EH (cell line): ENCODE measurements at regions not wholly inside any gene's neighbourhood (a gene's known extent, or its start where the extent isn't known, plus 50 kb on each side); places are given as distances from the start of the nearest gene placed in this dataset.

Experiments
- DNase-seq: peaks from one replicate; pipeline ENCODE4 v3.0.0-alpha.2; 2015; ENCODE audit warnings: low read depth

DNA sequence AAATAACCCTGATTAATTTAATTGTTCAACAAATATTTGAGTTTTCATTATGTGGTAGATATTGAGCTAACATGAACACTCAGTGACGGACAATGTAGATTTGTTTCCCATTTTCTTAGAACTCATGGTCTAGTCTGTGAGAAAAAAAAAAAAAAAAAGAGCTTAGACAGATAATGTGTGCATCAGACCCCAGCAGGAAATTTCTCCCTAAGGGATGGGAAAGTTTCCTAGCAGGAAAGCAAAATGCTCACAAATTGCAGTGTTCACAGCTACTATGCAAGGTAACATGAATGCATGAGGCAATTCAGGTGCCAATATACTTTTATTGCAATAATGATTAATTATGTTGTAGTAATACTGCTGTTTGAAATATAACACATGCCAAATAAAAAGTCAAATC is 843.2 kb upstream of the SLIT2 start:
- DNase-seq, result no peak

DNA sequence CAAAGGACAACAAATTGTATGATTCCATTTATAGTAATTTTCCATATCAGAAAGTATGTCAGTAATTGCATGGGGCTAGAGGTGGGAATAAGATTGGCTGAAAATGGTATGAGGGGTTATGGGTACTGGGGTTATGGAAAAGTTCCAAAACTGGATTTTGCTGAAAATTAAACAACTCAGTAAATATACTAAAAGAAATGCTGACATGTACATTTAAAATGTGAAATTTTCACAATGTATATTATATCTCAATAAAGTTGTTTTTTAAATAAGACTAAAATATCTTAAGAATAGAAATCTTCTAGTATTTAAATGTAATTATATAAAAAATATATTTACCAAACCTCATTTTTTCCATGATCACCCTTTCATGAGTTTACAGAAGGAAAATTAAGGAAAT is 844.9 kb upstream of the SLIT2 start:
- DNase-seq, result no peak

DNA sequence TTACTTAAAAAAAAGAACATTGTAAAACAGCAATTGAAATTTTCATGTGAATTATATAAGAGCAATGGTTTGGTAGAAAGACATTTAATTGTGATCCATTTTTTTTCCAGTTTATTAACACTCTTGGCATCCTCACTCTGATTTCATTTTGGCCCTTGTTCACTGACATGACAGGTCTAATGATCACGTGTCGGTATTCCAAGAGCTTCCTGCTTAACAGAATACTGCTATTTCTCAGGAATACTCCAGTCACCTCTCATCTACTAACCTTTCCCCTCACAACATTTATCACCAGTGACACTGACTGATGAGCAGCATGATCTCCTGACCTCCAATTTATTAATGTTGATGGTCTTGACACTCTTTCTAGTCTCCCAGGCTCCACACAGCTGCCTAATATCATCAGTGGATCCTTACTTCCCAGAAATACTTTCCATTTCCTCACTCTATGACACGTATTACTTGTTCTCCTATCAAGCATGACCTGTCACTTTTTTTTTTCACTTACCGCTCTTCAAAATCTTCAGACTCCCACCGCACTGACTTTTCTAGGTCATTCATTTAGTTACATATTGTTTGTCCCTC is 847.8 kb upstream of the SLIT2 start:
- DNase-seq, result no peak

- peak; percentile 31 for DNase-seq
These were observed 849.1 kb upstream of the SLIT2 start for GRCh38 chr4:19402581-19403065.

DNA sequence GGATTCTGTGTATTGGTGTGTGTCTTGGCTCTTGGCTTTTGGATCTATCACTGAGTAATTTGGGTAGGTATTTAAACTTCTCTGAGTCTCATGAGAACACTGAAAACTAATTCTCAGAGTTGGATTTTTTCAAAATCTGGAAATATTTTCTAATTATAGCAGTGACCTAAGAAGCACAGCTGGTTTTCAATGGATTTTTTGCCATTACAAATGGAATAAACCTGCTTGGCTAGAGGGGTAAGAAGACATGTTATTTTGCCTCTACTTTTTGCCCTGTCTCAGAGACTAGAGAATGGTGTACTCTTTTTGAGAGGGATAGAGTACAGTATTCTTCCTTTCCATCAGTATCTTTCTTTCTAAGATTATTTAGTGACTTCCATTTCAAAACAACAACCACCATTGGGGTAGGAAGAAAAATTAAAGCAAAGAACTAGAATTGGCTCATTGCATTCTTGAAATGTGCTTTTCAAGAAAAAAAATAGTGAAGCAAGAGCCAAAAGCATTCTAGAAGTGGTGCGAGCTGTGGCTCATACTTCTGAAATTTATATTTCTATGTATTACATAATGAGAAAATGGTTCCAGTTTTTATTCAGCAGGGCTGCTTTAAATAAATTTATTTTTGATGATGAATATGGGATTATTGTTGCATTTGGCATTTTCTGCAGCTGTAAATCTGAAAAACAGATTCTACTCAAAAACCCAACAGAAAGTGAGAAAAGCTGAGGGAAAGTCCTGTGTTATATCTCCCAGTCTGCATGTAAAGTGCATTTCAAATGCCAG is 850.2 kb upstream of the SLIT2 start:
- DNase-seq, result no peak

GRCh38 chr4:19400820-19401219 is 850.9 kb upstream of the SLIT2 start:
- DNase-seq, result peak; percentile 11

- DNase-seq, result peak; percentile 83
These were observed 852.7 kb upstream of the SLIT2 start for GRCh38 chr4:19399001-19399400.

- peak; percentile 70 for DNase-seq
These were observed 864.9 kb upstream of the SLIT2 start for GRCh38 chr4:19386786-19387185.

DNA sequence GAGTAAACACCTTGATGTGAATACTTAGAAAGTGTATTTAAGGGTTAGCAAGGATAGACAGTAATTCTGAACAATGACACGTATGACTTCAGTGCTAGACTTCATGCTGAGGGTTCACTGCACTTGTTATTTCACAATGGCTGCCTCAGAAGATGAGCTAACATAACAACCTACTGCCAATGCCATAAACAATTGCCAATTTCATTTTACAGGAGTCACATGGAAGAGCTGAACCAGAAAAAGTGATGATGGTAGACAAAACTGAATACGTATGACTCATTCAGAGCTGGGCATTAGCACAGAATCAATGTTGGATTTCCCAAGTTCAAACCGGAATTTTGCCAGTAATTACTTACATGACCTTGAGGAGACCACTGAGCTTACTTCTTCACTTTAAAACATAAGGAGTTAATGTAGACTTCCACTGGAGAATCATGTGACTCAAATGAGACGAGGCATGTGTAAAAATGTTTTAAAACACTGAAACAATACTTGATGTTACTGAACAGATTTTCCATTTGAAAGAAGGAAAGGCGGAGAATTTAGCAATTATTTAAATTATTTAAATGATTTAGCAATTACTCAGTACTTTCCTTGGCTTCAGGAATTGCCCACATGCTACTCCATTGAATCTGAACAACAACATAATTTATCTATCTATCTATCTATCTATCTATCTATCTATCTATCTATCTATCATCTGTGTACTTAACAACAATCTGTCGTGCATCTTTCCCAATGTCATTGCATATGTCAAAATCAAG is 868.5 kb upstream of the SLIT2 start:
- DNase-seq, result peak; percentile 25

DNA sequence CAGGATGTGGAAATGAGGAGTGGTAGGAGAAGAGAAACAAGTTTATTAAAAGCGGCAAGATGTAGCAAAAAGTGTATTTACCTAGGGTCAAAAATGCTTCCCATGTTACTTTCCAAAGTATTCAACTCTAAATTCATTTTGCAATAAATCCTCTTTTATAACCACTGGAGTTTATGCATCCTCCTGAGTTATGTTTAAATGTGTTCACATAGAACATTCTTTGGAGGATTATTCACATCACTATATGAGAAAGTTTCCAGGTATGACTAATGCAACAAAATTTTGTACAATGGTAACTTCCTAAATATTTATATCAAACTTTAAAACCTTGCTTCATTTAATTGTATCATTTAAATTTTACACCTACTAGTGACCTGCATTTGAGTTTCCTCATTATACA is 870.6 kb upstream of the SLIT2 start:
- peak; percentile 79 for DNase-seq

GRCh38 chr4:19380600-19380999 is 871.1 kb upstream of the SLIT2 start:
- peak; percentile 44 for DNase-seq

GRCh38 chr4:19379191-19379708 is 872.5 kb upstream of the SLIT2 start:
- peak; percentile 13 for DNase-seq

DNA sequence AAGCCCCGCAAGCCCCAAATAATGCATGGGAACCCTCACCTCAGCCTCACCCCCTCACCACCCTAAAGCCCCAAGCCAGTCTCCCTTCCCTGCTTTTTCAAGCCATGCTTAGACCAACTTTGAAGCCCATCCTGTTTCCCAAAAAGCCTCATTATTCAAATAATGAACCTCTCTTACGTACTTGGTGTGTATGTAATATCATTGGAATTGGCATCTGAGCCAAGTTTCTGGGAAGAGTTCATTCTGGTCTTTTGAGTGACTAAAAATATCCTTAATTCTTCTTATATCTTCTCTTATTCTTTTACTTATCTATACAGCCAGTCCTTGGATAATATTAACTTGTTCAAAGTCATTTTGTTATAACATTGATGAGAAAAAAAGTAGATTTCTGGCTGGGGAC is 875.8 kb upstream of the SLIT2 start:
- peak; percentile 15 for DNase-seq

DNA sequence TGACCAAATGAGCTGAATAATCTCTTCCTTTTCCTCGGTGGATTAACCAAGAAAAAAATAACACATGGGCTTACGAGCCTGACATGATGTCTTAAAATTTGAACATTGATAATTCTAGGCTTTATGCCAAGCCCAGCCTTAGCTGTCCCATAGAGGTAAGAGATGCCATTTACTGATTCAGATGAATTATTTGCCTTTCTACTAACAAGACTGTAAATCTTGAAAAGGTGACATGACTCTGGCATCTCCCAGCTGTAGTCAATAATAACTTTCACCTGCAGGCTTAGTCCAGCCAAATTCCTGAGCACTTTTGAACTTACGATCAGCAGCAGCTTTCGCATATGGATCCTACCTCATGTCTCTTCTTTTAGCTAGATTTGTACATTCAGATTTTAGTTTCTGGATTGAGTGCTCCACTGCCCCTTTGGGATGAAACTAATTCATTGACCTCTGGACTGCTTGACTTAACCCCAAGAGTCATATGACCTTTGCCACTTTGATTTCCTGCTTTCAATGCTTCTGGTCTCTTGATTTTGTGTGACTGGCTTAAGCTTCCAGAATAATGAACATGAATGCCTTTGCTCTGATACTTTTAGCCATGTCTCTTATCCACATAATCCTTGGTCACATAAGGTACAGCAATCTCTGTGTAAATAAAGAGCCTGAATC is 876.4 kb upstream of the SLIT2 start:
- DNase-seq, result no peak

DNA sequence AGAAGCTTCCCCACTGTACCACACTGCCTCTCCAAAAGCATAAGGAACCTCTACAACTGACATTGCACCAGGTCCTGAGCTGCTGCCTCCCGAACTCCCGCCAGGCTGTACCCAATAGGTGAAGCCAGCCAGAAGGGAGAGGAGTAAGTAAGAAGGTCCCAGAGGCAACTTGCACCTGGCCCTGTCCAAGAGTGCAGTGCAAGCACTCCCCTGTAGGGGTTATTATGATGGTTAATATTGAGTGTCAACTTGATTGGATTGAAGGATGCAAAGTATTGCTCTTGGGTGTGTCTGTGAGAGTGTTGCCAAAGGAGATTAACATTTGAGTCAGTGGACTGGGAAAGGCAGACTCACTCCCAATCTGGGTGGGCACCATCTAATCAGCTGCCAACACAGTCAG is 879.3 kb upstream of the SLIT2 start:
- no peak for DNase-seq

DNA sequence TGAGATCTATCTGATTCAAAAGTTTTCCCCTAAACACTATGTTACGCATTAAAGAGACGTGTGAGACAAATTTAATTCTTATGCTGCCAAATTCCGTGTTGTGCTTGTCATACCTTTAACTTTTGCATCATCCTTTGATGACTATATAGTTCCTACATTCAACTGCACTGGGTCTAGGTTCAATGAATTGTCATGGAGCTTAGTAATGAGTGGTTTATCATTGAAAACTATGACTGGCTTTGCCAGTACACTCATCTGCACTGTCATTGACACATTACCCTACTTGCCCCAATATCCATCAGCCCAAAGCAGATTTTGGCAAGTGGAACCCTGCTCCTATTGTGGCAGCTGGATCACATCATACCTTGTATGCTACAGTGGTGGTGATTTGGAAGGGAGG is 882.9 kb upstream of the SLIT2 start:
- DNase-seq, result no peak

DNA sequence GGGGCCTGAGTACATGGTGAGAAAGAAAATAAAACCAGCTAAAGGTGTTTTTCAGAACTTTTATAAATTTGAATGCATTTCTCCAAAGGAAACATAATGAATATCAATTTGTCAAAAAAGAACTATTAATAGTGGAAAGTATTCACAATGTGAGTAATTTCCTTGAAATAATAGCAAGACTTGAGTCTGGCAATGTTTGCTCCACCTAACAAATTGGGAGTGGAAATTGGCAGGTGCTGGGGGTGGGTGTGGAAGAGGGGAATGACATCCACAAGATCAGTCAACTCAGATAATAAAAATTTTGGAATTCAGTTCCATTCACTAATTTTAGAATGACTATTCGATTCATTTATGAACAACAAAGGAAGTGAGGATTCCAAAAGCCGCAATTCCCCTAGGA is 884.8 kb upstream of the SLIT2 start:
- no peak for DNase-seq

DNA sequence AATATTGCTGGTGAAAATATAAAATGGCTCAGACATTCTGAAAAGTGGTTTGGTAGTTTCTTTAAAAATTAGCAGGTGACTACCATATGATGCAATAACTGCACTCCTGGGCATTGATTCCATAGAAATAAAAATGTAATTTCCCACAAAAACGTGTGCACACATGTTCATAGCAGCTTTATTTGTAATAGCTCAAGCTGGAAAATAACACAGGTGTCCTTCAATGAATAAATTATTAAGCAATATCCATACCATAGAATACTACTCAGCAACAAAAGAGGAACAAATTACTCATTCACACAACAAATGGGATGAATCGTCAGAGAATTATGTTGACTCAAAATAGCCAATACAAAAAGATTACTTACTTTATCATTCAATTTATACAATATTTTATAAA is 893.7 kb upstream of the SLIT2 start:
- peak; percentile 7 for DNase-seq

GRCh38 chr4:19349416-19349815 is 902.3 kb upstream of the SLIT2 start:
- DNase-seq, result no peak

DNA sequence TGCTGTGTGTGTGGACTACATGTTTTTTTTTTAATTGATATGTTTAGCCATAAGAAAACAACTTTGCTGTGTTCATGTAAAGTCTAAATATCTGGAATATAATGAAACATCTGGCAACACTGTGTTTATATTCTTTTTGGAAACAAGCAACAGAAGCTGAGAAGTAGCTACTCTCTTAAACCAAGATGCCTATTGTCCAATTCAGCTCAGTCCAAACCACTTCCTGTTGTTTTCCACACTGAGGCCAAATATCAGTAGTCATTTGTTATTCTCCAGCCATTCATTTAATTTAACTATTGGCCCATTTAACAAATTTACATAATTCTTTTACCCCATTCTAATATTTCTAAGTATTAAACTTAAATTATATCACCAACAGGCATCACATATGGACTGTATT is 903.0 kb upstream of the SLIT2 start:
- DNase-seq, result peak; percentile 2

DNA sequence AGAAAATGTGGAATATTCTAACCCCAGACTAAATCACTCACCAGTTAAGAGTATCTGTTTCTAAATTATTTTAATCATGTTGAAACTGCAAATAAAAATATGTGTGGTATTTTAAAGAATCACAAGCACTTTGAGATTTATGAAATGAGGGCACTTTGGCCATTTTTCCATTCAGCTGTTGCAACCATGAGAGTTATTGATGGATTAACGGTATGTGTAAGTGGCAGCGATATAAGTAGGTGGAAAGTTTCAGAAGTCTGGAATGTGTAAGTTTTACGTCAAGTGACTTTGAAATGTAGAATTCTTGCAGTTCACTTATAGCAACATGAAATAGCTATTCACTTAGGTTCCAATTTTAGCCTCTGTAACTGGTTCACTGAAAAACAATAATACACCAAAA is 905.1 kb upstream of the SLIT2 start:
- no peak for DNase-seq

GRCh38 chr4:19329631-19330030 is 922.1 kb upstream of the SLIT2 start:
- peak; percentile 39 for DNase-seq
